Activated T-helper 17 cell treated with anti-CD3 and anti-CD28 coated beads, Interleukin-2, amount 50 U/mL, for 72 hours (primary cell): ENCODE measurements at regions not wholly inside any gene's neighbourhood (a gene's known extent, or its start where the extent isn't known, plus 50 kb on each side); places are given as distances from the start of the nearest gene placed in this dataset.
"Not testable (repeated sequence)": the region's sequence is repeated elsewhere in the genome, so short reads cannot be mapped to it uniquely, and the experiment has no call there.

Experiments used
- ATAC-seq: fragments of 150-1000 bp; cut with Tn5 transposase; replicated peaks from 2 replicates; pipeline ENCODE4 v1.10.0; 2021; ENCODE audit warnings: mild to moderate bottlenecking, moderate library complexity
- H3K27ac Mint-ChIP-seq: one replicate; pipeline ENCODE4 v1.8.0; 2022; ENCODE audit warnings: mixed read lengths
- H3K27me3 Mint-ChIP-seq: one replicate; pipeline ENCODE4 v1.8.0; 2022; ENCODE audit warnings: mixed read lengths
- H3K36me3 Mint-ChIP-seq: one replicate; pipeline ENCODE4 v1.8.0; 2022; ENCODE audit warnings: low read depth, mild to moderate bottlenecking, mixed read lengths
- H3K4me1 Mint-ChIP-seq: one replicate; pipeline ENCODE4 v1.8.0; 2022; ENCODE audit warnings: mixed read lengths
- H3K4me3 Mint-ChIP-seq: one replicate; pipeline ENCODE4 v1.8.0; 2022; ENCODE audit warnings: mild to moderate bottlenecking, mixed read lengths
- H3K9me3 Mint-ChIP-seq: one replicate; pipeline ENCODE4 v1.8.0; 2022; ENCODE audit warnings: mixed read lengths

GRCh38 chr3:132987396-132987795 lies 50.8 kb upstream of the TMEM108 start:
- no peaks in the 10 kb centered on the region for H3K4me1 Mint-ChIP-seq
- H3K4me3 Mint-ChIP-seq: no peak overlapping the region
- no peak overlapping the region for H3K27ac Mint-ChIP-seq
- no peak for ATAC-seq
- H3K27me3 Mint-ChIP-seq: no peaks in the 10 kb centered on the region
- H3K9me3 Mint-ChIP-seq: no peaks in the 10 kb centered on the region
- no peaks in the 10 kb centered on the region for H3K36me3 Mint-ChIP-seq

- H3K9me3 Mint-ChIP-seq: no peaks in the 10 kb centered on the region
- ATAC-seq: no peak
- no peaks in the 10 kb centered on the region for H3K4me1 Mint-ChIP-seq
- H3K27ac Mint-ChIP-seq: no peak overlapping the region
- H3K36me3 Mint-ChIP-seq: no peaks in the 10 kb centered on the region
- no peaks in the 10 kb centered on the region for H3K27me3 Mint-ChIP-seq
- no peak overlapping the region for H3K4me3 Mint-ChIP-seq
Measured at GRCh38 chr3:132984181-132984580, 54.0 kb upstream of the TMEM108 start.

- Mint-ChIP-seq H3K4me3 (no peak overlapping the region), H3K27me3 (no peaks in the 10 kb centered on the region), H3K9me3 (no peaks in the 10 kb centered on the region), H3K27ac (no peak overlapping the region), H3K4me1 (no peaks in the 10 kb centered on the region), H3K36me3 (no peaks in the 10 kb centered on the region)
- ATAC-seq: no peak
Measured at GRCh38 chr3:132983143-132983770, 54.9 kb upstream of the TMEM108 start.

- ATAC-seq: no peak
- H3K9me3 Mint-ChIP-seq: no peaks in the 10 kb centered on the region
- no peaks in the 10 kb centered on the region for H3K36me3 Mint-ChIP-seq
- no peak overlapping the region for H3K27ac Mint-ChIP-seq
- no peaks in the 10 kb centered on the region for H3K27me3 Mint-ChIP-seq
- H3K4me3 Mint-ChIP-seq: no peak overlapping the region
- H3K4me1 Mint-ChIP-seq: no peaks in the 10 kb centered on the region
Measured at GRCh38 chr3:132981719-132982118, 56.5 kb upstream of the TMEM108 start.

DNA sequence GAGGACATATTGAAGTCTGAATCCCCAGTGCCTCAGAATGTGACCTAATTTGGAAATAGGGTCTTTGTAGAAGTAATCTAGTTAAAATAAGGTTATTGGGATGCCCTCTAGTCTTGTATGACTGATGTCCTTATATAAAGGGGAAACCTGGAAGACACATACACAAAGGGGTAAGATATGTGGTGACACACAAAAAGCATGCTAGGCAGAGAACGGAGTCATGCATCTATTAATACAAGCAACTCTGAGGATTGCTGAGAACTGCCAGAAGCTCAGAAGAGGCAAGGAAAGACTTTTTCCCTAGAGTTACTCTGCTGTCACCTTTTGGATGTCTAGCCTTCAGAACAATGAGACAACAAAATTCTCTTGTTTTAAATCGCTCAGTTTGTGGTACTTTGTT lies 58.1 kb upstream of the TMEM108 start:
- H3K9me3 Mint-ChIP-seq: no peaks in the 10 kb centered on the region
- no peak for ATAC-seq
- no peak overlapping the region for H3K4me3 Mint-ChIP-seq
- H3K4me1 Mint-ChIP-seq: no peaks in the 10 kb centered on the region
- no peaks in the 10 kb centered on the region for H3K27me3 Mint-ChIP-seq
- H3K27ac Mint-ChIP-seq: no peak overlapping the region
- no peaks in the 10 kb centered on the region for H3K36me3 Mint-ChIP-seq

GRCh38 chr3:132979606-132980005 lies 58.6 kb upstream of the TMEM108 start:
- Mint-ChIP-seq H3K36me3 (no peaks in the 10 kb centered on the region), H3K4me3 (no peak overlapping the region), H3K4me1 (no peaks in the 10 kb centered on the region), H3K27ac (no peak overlapping the region), H3K27me3 (no peaks in the 10 kb centered on the region), H3K9me3 (no peaks in the 10 kb centered on the region)
- ATAC-seq: no peak

DNA sequence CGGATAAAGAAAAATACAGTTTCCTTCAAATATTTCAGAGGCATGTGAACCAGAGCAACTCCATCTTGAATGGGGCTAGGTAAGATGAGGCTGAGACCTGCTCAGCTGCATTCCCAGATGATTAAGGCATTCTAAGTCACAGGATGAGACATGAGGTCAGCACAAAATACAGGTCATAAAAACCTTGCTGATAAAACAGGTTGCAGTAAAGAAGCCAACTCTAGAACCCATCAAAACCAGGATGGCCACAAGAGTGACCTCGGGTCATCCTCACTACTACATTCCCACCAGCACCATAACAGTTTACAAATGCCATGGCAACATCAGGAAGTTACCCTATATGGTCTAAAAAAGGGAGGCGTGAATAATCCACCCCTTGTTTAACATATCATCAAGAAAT lies 59.2 kb upstream of the TMEM108 start:
- not testable (repeated sequence) for H3K4me3 Mint-ChIP-seq, ATAC-seq, H3K27ac Mint-ChIP-seq, H3K27me3 Mint-ChIP-seq, H3K36me3 Mint-ChIP-seq, H3K9me3 Mint-ChIP-seq, H3K4me1 Mint-ChIP-seq

GRCh38 chr3:132978464-132978863 lies 59.7 kb upstream of the TMEM108 start:
- Mint-ChIP-seq H3K4me1 (no peaks in the 10 kb centered on the region), H3K36me3 (no peaks in the 10 kb centered on the region), H3K4me3 (no peak overlapping the region), H3K27me3 (no peaks in the 10 kb centered on the region), H3K9me3 (no peaks in the 10 kb centered on the region), H3K27ac (no peak overlapping the region)
- no peak for ATAC-seq

GRCh38 chr3:132974097-132974496 lies 64.1 kb upstream of the TMEM108 start:
- Mint-ChIP-seq H3K4me3 (no peak overlapping the region), H3K27me3 (no peaks in the 10 kb centered on the region), H3K27ac (no peak overlapping the region), H3K36me3 (no peaks in the 10 kb centered on the region), H3K9me3 (no peaks in the 10 kb centered on the region), H3K4me1 (no peaks in the 10 kb centered on the region)
- no peak for ATAC-seq

DNA sequence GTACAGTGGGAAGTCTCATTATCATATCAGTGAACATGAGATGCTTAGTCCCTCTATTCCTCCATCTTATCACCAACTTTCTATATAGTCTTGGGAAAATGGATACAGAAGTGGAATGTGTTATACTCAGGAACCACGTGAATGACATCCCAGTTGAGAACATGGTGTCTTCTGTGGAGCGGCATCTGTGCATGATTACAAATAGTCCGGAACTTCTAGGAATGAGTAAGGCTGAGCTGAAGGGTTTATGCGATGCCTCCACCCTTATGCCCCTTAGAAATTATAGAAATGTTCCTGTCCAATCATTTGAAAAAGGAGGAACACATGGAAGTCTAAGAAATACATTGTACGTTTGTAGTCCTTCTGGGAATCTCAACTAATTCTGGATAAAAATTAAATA lies 64.8 kb upstream of the TMEM108 start:
- no peak overlapping the region for H3K4me3 Mint-ChIP-seq
- no peak overlapping the region for H3K27ac Mint-ChIP-seq
- ATAC-seq: no peak
- H3K9me3 Mint-ChIP-seq: no peaks in the 10 kb centered on the region
- no peaks in the 10 kb centered on the region for H3K27me3 Mint-ChIP-seq
- no peaks in the 10 kb centered on the region for H3K4me1 Mint-ChIP-seq
- H3K36me3 Mint-ChIP-seq: no peaks in the 10 kb centered on the region

DNA sequence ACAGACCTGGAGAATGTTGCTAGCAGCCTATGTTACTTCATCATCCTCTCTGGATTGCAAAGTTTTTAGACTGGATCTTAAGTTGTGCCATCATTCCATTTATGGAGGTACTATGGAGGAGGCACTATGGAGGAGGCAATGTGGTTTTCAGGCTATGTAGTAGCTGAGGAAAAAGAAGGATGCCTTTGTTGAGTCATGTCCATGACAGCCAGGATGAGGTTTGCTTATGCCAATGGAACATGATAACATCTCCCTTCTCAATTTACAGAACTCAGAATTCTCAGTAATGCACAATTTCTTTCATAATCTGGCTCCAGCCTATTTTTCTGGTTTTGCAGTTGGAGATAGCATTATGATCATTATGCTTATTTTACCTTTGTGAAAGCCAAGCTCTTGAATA lies 65.9 kb upstream of the TMEM108 start:
- Mint-ChIP-seq H3K27me3 (no peaks in the 10 kb centered on the region), H3K27ac (no peak overlapping the region), H3K4me3 (no peak overlapping the region), H3K4me1 (no peaks in the 10 kb centered on the region), H3K36me3 (no peaks in the 10 kb centered on the region), H3K9me3 (no peaks in the 10 kb centered on the region)
- ATAC-seq: no peak

- H3K4me1 Mint-ChIP-seq: no peaks in the 10 kb centered on the region
- no peak for ATAC-seq
Measured at GRCh38 chr3:132966374-132966773, 71.8 kb upstream of the TMEM108 start.

DNA sequence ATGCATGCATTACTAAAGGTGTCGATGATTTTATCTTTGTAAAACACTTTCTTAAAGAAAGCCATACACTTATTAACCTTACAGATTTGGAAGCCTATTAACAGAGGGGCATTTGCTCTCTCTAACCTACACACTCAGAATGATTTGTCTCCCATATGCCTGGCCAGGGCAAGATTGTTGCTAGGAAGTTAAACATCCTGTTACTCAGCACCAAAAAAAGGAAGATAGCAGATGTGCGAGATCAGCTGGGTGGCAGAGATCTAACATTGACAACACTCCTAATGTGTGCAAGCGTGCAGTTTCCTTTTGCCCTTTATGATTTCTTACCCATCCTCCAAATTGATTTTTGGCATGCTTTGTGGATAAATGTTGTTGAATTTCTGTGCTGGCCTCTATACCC lies 73.9 kb upstream of the TMEM108 start:
- Mint-ChIP-seq H3K27ac (no peak overlapping the region), H3K36me3 (no peaks in the 10 kb centered on the region), H3K4me3 (no peak overlapping the region), H3K27me3 (no peaks in the 10 kb centered on the region), H3K4me1 (no peaks in the 10 kb centered on the region), H3K9me3 (no peaks in the 10 kb centered on the region)
- no peak for ATAC-seq

More at GRCh38 chr3:132966374-132966773, 71.8 kb upstream of the TMEM108 start:
- Mint-ChIP-seq H3K27me3 (no peaks in the 10 kb centered on the region), H3K36me3 (no peaks in the 10 kb centered on the region), H3K4me3 (no peak overlapping the region), H3K27ac (no peak overlapping the region), H3K9me3 (no peaks in the 10 kb centered on the region)

GRCh38 chr3:132963786-132964185 lies 74.4 kb upstream of the TMEM108 start:
- H3K4me1 Mint-ChIP-seq: no peaks in the 10 kb centered on the region
- no peaks in the 10 kb centered on the region for H3K9me3 Mint-ChIP-seq
- no peaks in the 10 kb centered on the region for H3K36me3 Mint-ChIP-seq
- no peak overlapping the region for H3K4me3 Mint-ChIP-seq
- H3K27me3 Mint-ChIP-seq: no peaks in the 10 kb centered on the region
- no peak overlapping the region for H3K27ac Mint-ChIP-seq
- ATAC-seq: no peak

DNA sequence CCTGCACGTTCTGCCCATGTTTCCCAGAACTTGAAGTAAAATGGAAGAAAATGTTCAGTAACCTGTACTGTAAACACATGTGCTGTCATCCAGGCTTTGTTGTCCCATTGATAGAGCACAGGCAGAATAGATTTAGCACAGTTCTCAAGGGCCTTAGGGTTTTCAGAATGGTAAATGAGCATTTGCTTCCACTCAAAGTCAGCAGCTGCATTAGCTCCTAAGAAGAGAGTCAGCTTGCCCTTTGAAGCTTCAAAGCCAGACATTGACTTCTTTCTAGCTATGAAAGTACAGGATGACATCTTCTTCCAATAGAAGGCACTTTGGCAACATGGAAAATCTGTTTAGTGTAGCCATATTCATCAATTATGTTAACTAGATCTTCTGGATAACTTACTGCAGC lies 76.2 kb upstream of the TMEM108 start:
- Mint-ChIP-seq H3K27me3 (no peaks in the 10 kb centered on the region), H3K4me3 (no peak overlapping the region), H3K27ac (no peak overlapping the region), H3K9me3 (no peaks in the 10 kb centered on the region), H3K4me1 (no peaks in the 10 kb centered on the region), H3K36me3 (no peaks in the 10 kb centered on the region)
- no peak for ATAC-seq

GRCh38 chr3:132953683-132954082 lies 84.5 kb upstream of the TMEM108 start:
- H3K27ac Mint-ChIP-seq: no peak overlapping the region
- no peaks in the 10 kb centered on the region for H3K36me3 Mint-ChIP-seq
- no peak overlapping the region for H3K4me3 Mint-ChIP-seq
- H3K9me3 Mint-ChIP-seq: no peaks in the 10 kb centered on the region
- H3K4me1 Mint-ChIP-seq: no peaks in the 10 kb centered on the region
- H3K27me3 Mint-ChIP-seq: peaks cover 9% of the 10 kb centered on the region
- no peak for ATAC-seq
